ENCODE measurements at regions not wholly inside any gene's neighbourhood (a gene's known extent, or its start where the extent isn't known, plus 50 kb on each side); places are given as distances from the start of the nearest gene placed in this dataset.

- TF ChIP-seq TAF1 (IDR thresholded peaks at IDR 0.05; ENCODE audit: borderline replicate concordance, insufficient read depth, low read length) (no peak), FOXP2 (optimal IDR thresholded peaks at IDR 0.05; ENCODE audit: borderline replicate concordance, extremely low read depth, extremely low read length, insufficient read depth) (no peak), REST (IDR thresholded peaks at IDR 0.05; ENCODE audit: insufficient read depth in 1 of 2, low read depth in 2 of 2, low read length in 2 of 2) (no peak)
Measured at GRCh38 chr12:131598717-131599116, 112.2 kb upstream of the SFSWAP start.

- TF ChIP-seq SIN3A (IDR thresholded peaks at IDR 0.05; ENCODE audit: borderline replicate concordance, insufficient read depth, low read length) (no peak), FOXP2 (optimal IDR thresholded peaks at IDR 0.05; ENCODE audit: borderline replicate concordance, extremely low read depth, extremely low read length, insufficient read depth) (no peak), POLR2AphosphoS5 (IDR thresholded peaks at IDR 0.05; ENCODE audit: low read depth, low read length) (no peak), REST (IDR thresholded peaks at IDR 0.05; ENCODE audit: insufficient read depth in 1 of 2, low read depth in 2 of 2, low read length in 2 of 2) (no peak), TAF1 (IDR thresholded peaks at IDR 0.05; ENCODE audit: borderline replicate concordance, insufficient read depth, low read length) (no peak)
Measured at GRCh38 chr12:131599190-131600159, 111.4 kb upstream of the SFSWAP start.

GRCh38 chr12:131600160-131600532 is 110.7 kb upstream of the SFSWAP start:
- TF ChIP-seq FOXP2 (optimal IDR thresholded peaks at IDR 0.05; ENCODE audit: borderline replicate concordance, extremely low read depth, extremely low read length, insufficient read depth), result no peak
- TF ChIP-seq TAF1 (IDR thresholded peaks at IDR 0.05; ENCODE audit: borderline replicate concordance, insufficient read depth, low read length), result no peak
- no peak for TF ChIP-seq SIN3A (IDR thresholded peaks at IDR 0.05; ENCODE audit: borderline replicate concordance, insufficient read depth, low read length)
- TF ChIP-seq REST (IDR thresholded peaks at IDR 0.05; ENCODE audit: insufficient read depth in 1 of 2, low read depth in 2 of 2, low read length in 2 of 2), result no peak
- no peak for TF ChIP-seq POLR2AphosphoS5 (IDR thresholded peaks at IDR 0.05; ENCODE audit: low read depth, low read length)

GRCh38 chr12:131603106-131603938 is 107.6 kb upstream of the SFSWAP start:
- no peak for TF ChIP-seq SIN3A (IDR thresholded peaks at IDR 0.05; ENCODE audit: borderline replicate concordance, insufficient read depth, low read length)
- TF ChIP-seq REST (IDR thresholded peaks at IDR 0.05; ENCODE audit: insufficient read depth in 1 of 2, low read depth in 2 of 2, low read length in 2 of 2), result no peak
- TF ChIP-seq FOXP2 (optimal IDR thresholded peaks at IDR 0.05; ENCODE audit: borderline replicate concordance, extremely low read depth, extremely low read length, insufficient read depth), result no peak
- TF ChIP-seq TAF1 (IDR thresholded peaks at IDR 0.05; ENCODE audit: borderline replicate concordance, insufficient read depth, low read length), result no peak
- TF ChIP-seq POLR2AphosphoS5 (IDR thresholded peaks at IDR 0.05; ENCODE audit: low read depth, low read length), result no peak

Data from PFSK-1 (cell line).